ENCODE measurements at regions not wholly inside any gene's neighbourhood (a gene's known extent, or its start where the extent isn't known, plus 50 kb on each side); places are given as distances from the start of the nearest gene placed in this dataset.

- peaks cover 49% of the 10 kb centered on the region for H3K4me1 Mint-ChIP-seq (ENCODE audit: unreplicated experiment)
- peaks cover 4% of the 10 kb centered on the region for H3K36me3 Mint-ChIP-seq (ENCODE audit: low read depth, unreplicated experiment)
- DNase-seq (ENCODE audit: low spot score), result no peak
- no peak for TF ChIP-seq CTCF (IDR thresholded peaks at IDR 0.05; ENCODE audit: unreplicated experiment)
- peak overlapping the region; percentile 86 for H3K27ac Mint-ChIP-seq (ENCODE audit: unreplicated experiment)
- H3K4me3 Mint-ChIP-seq (ENCODE audit: unreplicated experiment), result no peak overlapping the region
- H3K27me3 Mint-ChIP-seq (ENCODE audit: unreplicated experiment), result no peaks in the 10 kb centered on the region
- H3K9me3 Mint-ChIP-seq (ENCODE audit: unreplicated experiment), result no peaks in the 10 kb centered on the region
These were observed 313.6 kb downstream of the ETS1 start for GRCh38 chr11:128273736-128274135.

GRCh38 chr11:128271401-128271800, 316.0 kb downstream of the ETS1 start:
- Mint-ChIP-seq H3K27ac (ENCODE audit: unreplicated experiment) (peak overlapping the region; percentile 97), H3K9me3 (ENCODE audit: unreplicated experiment) (no peaks in the 10 kb centered on the region), H3K4me3 (ENCODE audit: unreplicated experiment) (no peak overlapping the region), H3K4me1 (ENCODE audit: unreplicated experiment) (peaks cover 49% of the 10 kb centered on the region), H3K27me3 (ENCODE audit: unreplicated experiment) (no peaks in the 10 kb centered on the region), H3K36me3 (ENCODE audit: low read depth, unreplicated experiment) (no peaks in the 10 kb centered on the region)
- no peak for DNase-seq (ENCODE audit: low spot score)
- TF ChIP-seq CTCF (IDR thresholded peaks at IDR 0.05; ENCODE audit: unreplicated experiment), result no peak

- H3K27me3 Mint-ChIP-seq (ENCODE audit: unreplicated experiment), result no peaks in the 10 kb centered on the region
- no peaks in the 10 kb centered on the region for H3K9me3 Mint-ChIP-seq (ENCODE audit: unreplicated experiment)
- no peak for TF ChIP-seq CTCF (IDR thresholded peaks at IDR 0.05; ENCODE audit: unreplicated experiment)
- no peaks in the 10 kb centered on the region for H3K36me3 Mint-ChIP-seq (ENCODE audit: low read depth, unreplicated experiment)
- peak overlapping the region; percentile 49 for H3K27ac Mint-ChIP-seq (ENCODE audit: unreplicated experiment)
- H3K4me1 Mint-ChIP-seq (ENCODE audit: unreplicated experiment), result peaks cover 41% of the 10 kb centered on the region
- no peak for DNase-seq (ENCODE audit: low spot score)
- H3K4me3 Mint-ChIP-seq (ENCODE audit: unreplicated experiment), result no peak overlapping the region
These were observed 317.9 kb downstream of the ETS1 start for GRCh38 chr11:128269466-128269865.

GRCh38 chr11:128266893-128267292, 320.5 kb downstream of the ETS1 start:
- Mint-ChIP-seq H3K36me3 (ENCODE audit: low read depth, unreplicated experiment) (no peaks in the 10 kb centered on the region), H3K27me3 (ENCODE audit: unreplicated experiment) (no peaks in the 10 kb centered on the region), H3K4me1 (ENCODE audit: unreplicated experiment) (peaks cover 33% of the 10 kb centered on the region), H3K27ac (ENCODE audit: unreplicated experiment) (no peak overlapping the region), H3K4me3 (ENCODE audit: unreplicated experiment) (no peak overlapping the region), H3K9me3 (ENCODE audit: unreplicated experiment) (no peaks in the 10 kb centered on the region)
- TF ChIP-seq CTCF (IDR thresholded peaks at IDR 0.05; ENCODE audit: unreplicated experiment), result no peak
- no peak for DNase-seq (ENCODE audit: low spot score)

- Mint-ChIP-seq H3K27me3 (ENCODE audit: unreplicated experiment) (no peaks in the 10 kb centered on the region), H3K4me1 (ENCODE audit: unreplicated experiment) (peaks cover 26% of the 10 kb centered on the region), H3K9me3 (ENCODE audit: unreplicated experiment) (no peaks in the 10 kb centered on the region), H3K4me3 (ENCODE audit: unreplicated experiment) (no peak overlapping the region), H3K36me3 (ENCODE audit: low read depth, unreplicated experiment) (no peaks in the 10 kb centered on the region), H3K27ac (ENCODE audit: unreplicated experiment) (peak overlapping the region; percentile 44)
- no peak for TF ChIP-seq CTCF (IDR thresholded peaks at IDR 0.05; ENCODE audit: unreplicated experiment)
- DNase-seq (ENCODE audit: low spot score), result no peak
These were observed 324.7 kb downstream of the ETS1 start for GRCh38 chr11:128262463-128263345.
